NB4 (cell line): ENCODE measurements at regions not wholly inside any gene's neighbourhood (a gene's known extent, or its start where the extent isn't known, plus 50 kb on each side); places are given as distances from the start of the nearest gene placed in this dataset.

ENCODE experiments used
- CTCF ChIP-seq: IDR thresholded peaks from one replicate; pipeline ENCODE4 v1.5.1; 2012; ENCODE audit warnings: low read depth, low read length
- POLR2A ChIP-seq: IDR thresholded peaks from 2 replicates; pipeline ENCODE4 v1.6.1; 2011; ENCODE audit warnings: mild to moderate bottlenecking; ENCODE audit not compliant: insufficient read length; ENCODE audit errors: extremely low read depth

DNA sequence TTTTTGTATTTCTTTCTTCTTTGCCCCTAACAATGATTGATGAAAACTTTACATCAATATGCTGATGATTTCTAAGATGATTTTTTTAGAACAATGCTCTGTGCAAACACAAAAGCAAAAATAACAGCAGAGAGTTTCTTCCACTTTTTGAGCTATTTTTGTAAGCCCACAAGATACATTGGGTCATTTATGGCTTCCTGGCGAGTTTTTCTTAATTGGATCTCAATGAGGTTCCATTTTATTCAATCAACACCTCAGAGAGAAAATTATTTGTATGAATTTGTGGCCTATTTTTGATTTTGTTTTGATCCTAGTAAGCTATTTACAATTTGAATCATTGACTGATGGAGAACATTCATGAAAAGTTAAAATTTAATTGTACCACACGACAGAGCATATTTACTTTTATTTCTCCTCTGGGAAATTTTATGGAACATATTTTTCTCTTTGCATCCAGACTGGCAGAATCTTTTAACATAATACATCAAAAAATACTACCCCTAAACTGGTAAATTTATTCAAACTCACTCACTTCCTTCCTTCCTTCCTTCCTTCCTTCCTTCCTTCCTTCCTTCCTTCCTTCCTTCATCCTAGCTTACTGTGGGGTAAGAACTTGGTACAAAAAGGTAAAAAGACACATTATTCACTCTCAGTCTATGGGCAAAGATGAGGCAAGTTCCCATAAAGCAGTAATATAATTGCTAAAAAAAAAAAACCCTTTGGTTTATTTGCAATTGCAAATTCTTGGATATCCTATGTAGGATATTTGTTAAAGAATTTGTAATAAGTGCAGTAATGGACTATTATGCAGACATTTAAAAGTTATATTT lies 710.4 kb downstream of the SLC4A3 start:
- TF ChIP-seq CTCF (no peak), POLR2A (no peak)
